H1 (cell line): ENCODE measurements at regions not wholly inside any gene's neighbourhood (a gene's known extent, or its start where the extent isn't known, plus 50 kb on each side); places are given as distances from the start of the nearest gene placed in this dataset.

Source experiments
- CTCF ChIA-PET: fragments of 300-600 bp; sonication (Branson Sonifier 250); formaldehyde crosslinking; loops from one replicate; lab custom pipeline; 2021; ENCODE audit not compliant: partially characterized antibody; lab: Charles Lee
- POLR2A ChIA-PET: fragments of 300-600 bp; sonication (Branson Sonifier 250); formaldehyde crosslinking; loops from one replicate; lab custom pipeline; 2021; ENCODE audit warnings: inconsistent platforms; ENCODE audit not compliant: partially characterized antibody; lab: Charles Lee
- DNase-seq, 2 experiments: peaks; one replicate each; pipeline versions ENCODE4 v3.0.0 to v3.0.0-alpha.2; 2010 to 2022; ENCODE audit warnings: low spot score in 2 of 2, low read depth in 1 of 2, mixed read lengths in 1 of 2
- FAIRE-seq: peaks from 2 replicates; lab custom pipeline; 2011; peaks lifted over from hg19 to GRCh38; lab: Jason Lieb, UNC
- H2AFZ ChIP-seq: 2 replicates; pipeline ENCODE4 v1.8.1; 2012; ENCODE audit warnings: low read length, inconsistent platforms
- H2AK5ac ChIP-seq: 2 replicates; pipeline ENCODE4 v1.6.1; 2013; ENCODE audit warnings: low read depth, low read length
- H2BK120ac ChIP-seq: replicated peaks from 2 replicates; pipeline ENCODE3; 2013; ENCODE audit warnings: low read depth, low read length, inconsistent platforms
- H2BK12ac ChIP-seq: 2 replicates; pipeline ENCODE4 v1.6.1; 2013; ENCODE audit warnings: low read depth, low read length
- H2BK15ac ChIP-seq: 2 replicates; pipeline ENCODE4 v1.6.1; 2013; ENCODE audit warnings: low read length
- H2BK20ac ChIP-seq: 2 replicates; pipeline ENCODE4 v1.6.1; 2013; ENCODE audit warnings: low read length
- H2BK5ac ChIP-seq: 2 replicates; pipeline ENCODE4 v1.6.1; 2013; ENCODE audit warnings: low read depth, low read length
- H3K14ac ChIP-seq: 2 replicates; pipeline ENCODE4 v1.6.1; 2013; ENCODE audit warnings: inconsistent platforms; ENCODE audit not compliant: insufficient read length
- H3K18ac ChIP-seq: 2 replicates; pipeline ENCODE4 v1.6.1; 2013; ENCODE audit warnings: low read length; ENCODE audit errors: extremely low read depth
- H3K23ac ChIP-seq: 2 replicates; pipeline ENCODE4 v1.6.1; 2013; ENCODE audit warnings: inconsistent platforms; ENCODE audit not compliant: insufficient read length
- H3K23me2 ChIP-seq: 2 replicates; pipeline ENCODE4 v1.6.1; 2013; ENCODE audit warnings: low read depth, low read length
- H3K27ac ChIP-seq: 2 replicates; pipeline ENCODE4 v1.6.1; 2011; ENCODE audit warnings: low read depth, low read length, inconsistent platforms
- H3K27me3 ChIP-seq, 4 experiments: replicated peaks in 1 of 4; 1 replicate in 1 of 4; 2 replicates in 3 of 4; pipeline versions ENCODE4 v1.6.1 to v1.8.1; 2011 to 2013; ENCODE audit warnings: low read length in 3 of 4, mild to moderate bottlenecking in 3 of 4, inconsistent platforms in 2 of 4, mixed read lengths in 2 of 4, moderate library complexity in 1 of 4; ENCODE audit not compliant: control insufficient read depth in 3 of 4, insufficient read depth in 3 of 4; ENCODE audit errors: extremely low read depth in 1 of 4
- H3K36me3 ChIP-seq, 4 experiments: 2 replicates each; pipeline versions ENCODE4 v1.6.1 to v1.8.1; 2011 to 2013; ENCODE audit warnings: mild to moderate bottlenecking in 4 of 4, low read length in 3 of 4, moderate library complexity in 2 of 4, control low read depth in 1 of 4, inconsistent platforms in 1 of 4; ENCODE audit not compliant: insufficient read depth in 4 of 4, control insufficient read depth in 2 of 4
- H3K4ac ChIP-seq: replicated peaks from 2 replicates; pipeline ENCODE3; 2013; ENCODE audit warnings: low read length, low read depth, mixed read lengths, inconsistent platforms; ENCODE audit not compliant: insufficient read length
- H3K4me1 ChIP-seq, 4 experiments: replicated peaks in 1 of 4; 1 replicate in 1 of 4; 2 replicates in 3 of 4; pipeline versions ENCODE4 v1.6.1 to v1.8.1; 2011 to 2013; ENCODE audit warnings: low read length in 3 of 4, inconsistent platforms in 2 of 4, mixed read lengths in 1 of 4; ENCODE audit not compliant: insufficient read depth in 4 of 4, control insufficient read depth in 3 of 4
- H3K4me2 ChIP-seq, 2 experiments: 2 replicates each; pipeline versions ENCODE4 v1.6.1 to v1.8.1; 2011 to 2013; ENCODE audit warnings: low read depth in 2 of 2, low read length in 2 of 2, control low read depth in 1 of 2, inconsistent platforms in 1 of 2, mild to moderate bottlenecking in 1 of 2; ENCODE audit not compliant: insufficient read depth in 1 of 2
- H3K4me3 ChIP-seq, 4 experiments: fragments of 200-600, 300-600 bp in 1 of 4; sonication (generic), shearing (Covaris generic), sonication (Bioruptor Twin) in 1 of 4; 2 replicates each; pipeline versions ENCODE4 v1.5.1 to v1.8.1; 2011 to 2016; ENCODE audit warnings: low read length in 4 of 4, low read depth in 3 of 4, control low read depth in 2 of 4, inconsistent platforms in 2 of 4, mild to moderate bottlenecking in 2 of 4, mixed read lengths in 1 of 4, moderate library complexity in 1 of 4; ENCODE audit not compliant: insufficient read depth in 2 of 4; ENCODE audit errors: extremely low read depth in 1 of 4
- H3K56ac ChIP-seq: replicated peaks from 2 replicates; pipeline ENCODE3; 2013; ENCODE audit warnings: low read depth, mild to moderate bottlenecking, mixed read lengths, low read length, inconsistent platforms; ENCODE audit not compliant: insufficient read length
- H3K79me1 ChIP-seq: 2 replicates; pipeline ENCODE4 v1.6.1; 2013; ENCODE audit warnings: low read depth, low read length, control low read depth
- H3K79me2 ChIP-seq, 2 experiments: 2 replicates each; pipeline versions ENCODE4 v1.6.1 to v1.8.1; 2012 to 2013; ENCODE audit warnings: low read length in 2 of 2, mild to moderate bottlenecking in 2 of 2, inconsistent platforms in 1 of 2; ENCODE audit not compliant: insufficient read depth in 2 of 2, control insufficient read depth in 1 of 2
- H3K9ac ChIP-seq, 4 experiments: replicated peaks in 1 of 4; 1 replicate in 1 of 4; 2 replicates in 3 of 4; pipeline versions ENCODE4 v1.6.1 to v1.8.1; 2011 to 2013; ENCODE audit warnings: low read depth in 3 of 4, low read length in 3 of 4, control low read depth in 2 of 4, mild to moderate bottlenecking in 2 of 4, moderate library complexity in 2 of 4, inconsistent platforms in 1 of 4; ENCODE audit errors: extremely low read depth in 1 of 4
- H3K9me3 ChIP-seq, 2 experiments: 2 replicates each; pipeline versions ENCODE4 v1.6.1 to v1.8.1; 2012 to 2013; ENCODE audit warnings: mild to moderate bottlenecking in 2 of 2, moderate library complexity in 2 of 2, control low read depth in 1 of 2, inconsistent platforms in 1 of 2, low read depth in 1 of 2, low read length in 1 of 2, mixed read lengths in 1 of 2; ENCODE audit not compliant: insufficient read depth in 2 of 2
- H4K20me1 ChIP-seq, 2 experiments: replicated peaks in 1 of 2; 2 replicates each; pipeline versions ENCODE3 to v1.8.1; 2011 to 2013; ENCODE audit warnings: inconsistent platforms in 2 of 2, low read length in 2 of 2, mild to moderate bottlenecking in 1 of 2; ENCODE audit not compliant: insufficient read depth in 2 of 2, control insufficient read depth in 1 of 2
- H4K5ac ChIP-seq: 2 replicates; pipeline ENCODE4 v1.6.1; 2013; ENCODE audit warnings: low read length, low read depth, mixed read lengths, inconsistent platforms; ENCODE audit not compliant: insufficient read length
- H4K8ac ChIP-seq: 2 replicates; pipeline ENCODE4 v1.8.0; 2013; ENCODE audit warnings: mild to moderate bottlenecking, moderate library complexity, low read length, inconsistent platforms; ENCODE audit not compliant: insufficient read depth; ENCODE audit errors: extremely low read depth
- H4K91ac ChIP-seq: replicated peaks from 2 replicates; pipeline ENCODE3; 2013; ENCODE audit warnings: low read length, mixed read lengths, inconsistent platforms; ENCODE audit not compliant: insufficient read length
- ATF3 ChIP-seq: IDR thresholded peaks from 2 replicates; pipeline ENCODE4 v1.6.1; 2011; ENCODE audit warnings: low read depth, mild to moderate bottlenecking, low read length; ENCODE audit not compliant: insufficient read depth
- CEBPB ChIP-seq: IDR thresholded peaks from 2 replicates; pipeline ENCODE4 v1.6.1; 2012; ENCODE audit warnings: low read depth, low read length
- CHD1 ChIP-seq: IDR thresholded peaks from 2 replicates; pipeline ENCODE4 v1.6.1; 2012; ENCODE audit warnings: low read depth, low read length, improper control_type of control experiment
- FOSL1 ChIP-seq: IDR thresholded peaks from 2 replicates; pipeline ENCODE4 v1.6.1; 2011; ENCODE audit warnings: mild to moderate bottlenecking, low read depth, low read length, moderate library complexity; ENCODE audit not compliant: insufficient read depth
- HDAC6 ChIP-seq: IDR thresholded peaks from one replicate; pipeline ENCODE4 v1.7.1; 2012; ENCODE audit warnings: low read depth, mild to moderate bottlenecking, inconsistent platforms, low read length, moderate library complexity
- JUN ChIP-seq: IDR thresholded peaks from 2 replicates; pipeline ENCODE4 v1.6.1; 2011; ENCODE audit warnings: low read depth, mild to moderate bottlenecking, improper control_type of control experiment, low read length
- RAD21 ChIP-seq, 2 experiments: IDR thresholded peaks in 1 of 2; conservative IDR thresholded peaks in 1 of 2; 2 replicates each; pipeline ENCODE4 v1.6.1; 2011; ENCODE audit warnings: low read depth in 2 of 2, low read length in 2 of 2, improper control_type of control experiment in 1 of 2, inconsistent platforms in 1 of 2, mild to moderate bottlenecking in 1 of 2, moderate library complexity in 1 of 2
- SIN3A ChIP-seq, 2 experiments: IDR thresholded peaks in 1 of 2; conservative IDR thresholded peaks in 1 of 2; 2 replicates each; pipeline ENCODE4 v1.6.1; 2011 to 2012; ENCODE audit warnings: low read length in 2 of 2, improper control_type of control experiment in 1 of 2, low read depth in 1 of 2, mild to moderate bottlenecking in 1 of 2
- SIRT6 ChIP-seq: IDR thresholded peaks from one replicate; pipeline ENCODE4 v1.7.1; 2012; ENCODE audit warnings: low read length, inconsistent platforms
- SUZ12 ChIP-seq: fragments of 200-600 bp; sonication (generic); IDR thresholded peaks from 2 replicates; pipeline ENCODE4 v1.6.1; 2012; ENCODE audit warnings: mild to moderate bottlenecking, inconsistent platforms, low read length, moderate library complexity, mixed read lengths
- TAF7 ChIP-seq: optimal IDR thresholded peaks from 2 replicates; pipeline ENCODE3; 2011; ENCODE audit warnings: low read depth, mild to moderate bottlenecking, inconsistent platforms, low read length, moderate library complexity, borderline replicate concordance
- YY1 ChIP-seq: IDR thresholded peaks from 2 replicates; pipeline ENCODE4 v1.6.1; 2011; ENCODE audit warnings: low read depth, mild to moderate bottlenecking, low read length
- WGBS, 2 experiments: shearing (Covaris generic) in 1 of 2; methylation state at CpG; one replicate each; pipeline versions ENCODE4 v1.1.6 to v1.1.7; 2013 to 2015; ENCODE audit warnings: low lambda C conversion rate in 2 of 2, mixed read lengths in 2 of 2, inconsistent platforms in 1 of 2, low coverage in 1 of 2, missing lambda C conversion rate in 1 of 2; ENCODE audit not compliant: insufficient replicate concordance in 2 of 2, insufficient coverage in 1 of 2, insufficient read length in 1 of 2; ENCODE audit errors: extremely low coverage in 1 of 2, missing lambda C conversion rate in 1 of 2; 5-methylcytosine and 5-hydroxymethylcytosine counted together

DNA sequence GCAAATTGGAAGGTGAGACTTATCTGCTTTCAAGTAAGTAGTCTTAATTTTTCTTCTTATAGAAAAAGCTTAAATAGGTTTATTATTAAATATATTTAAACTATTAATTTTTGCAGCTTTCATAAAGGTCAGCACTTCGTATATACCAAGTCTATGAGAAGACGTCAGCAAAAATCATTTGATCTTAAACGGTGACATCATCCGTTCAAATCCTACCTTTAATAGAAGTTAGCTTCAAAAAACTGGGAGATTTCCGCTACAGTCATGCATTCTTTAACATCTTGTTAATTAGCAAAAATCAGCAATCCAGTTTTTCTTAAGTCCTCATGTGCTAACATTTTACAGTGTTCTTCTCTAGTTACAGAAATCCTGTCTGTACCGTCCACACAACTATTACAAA, 49.9 kb upstream of the PGRMC1 start:
- H4K8ac ChIP-seq: no peak overlapping the region
- H3K4me3 ChIP-seq: no peak overlapping the region
- ChIA-PET CTCF (no interaction called here), POLR2A (no interaction called here)
- H3K79me1 ChIP-seq: no peaks in the 10 kb centered on the region
- no peak overlapping the region for H3K4me2 ChIP-seq
- H2AK5ac ChIP-seq: no peak overlapping the region
- no peak overlapping the region for H2BK120ac ChIP-seq
- DNase-seq (no peak), FAIRE-seq (no peak)
- H3K27me3 ChIP-seq: no peaks in the 10 kb centered on the region
- H3K23me2 ChIP-seq: no peaks in the 10 kb centered on the region
- no peak overlapping the region for H2BK12ac ChIP-seq
- H4K20me1 ChIP-seq: no peaks in the 10 kb centered on the region
- no peaks in the 10 kb centered on the region for H3K36me3 ChIP-seq
- H2BK15ac ChIP-seq: no peak overlapping the region
- H3K14ac ChIP-seq: no peak overlapping the region
- no peak overlapping the region for H3K4ac ChIP-seq
- H3K56ac ChIP-seq: no peak overlapping the region
- H2BK20ac ChIP-seq: no peak overlapping the region
- no peak for TF ChIP-seq CHD1
- TF ChIP-seq CEBPB: no peak
- TF ChIP-seq HDAC6: no peak
- no peak for TF ChIP-seq ATF3
- no peak for TF ChIP-seq TAF7
- no peak for TF ChIP-seq YY1
- TF ChIP-seq SUZ12: no peak
- TF ChIP-seq FOSL1: no peak
- no peak for TF ChIP-seq JUN
- no peak for TF ChIP-seq RAD21 (IDR thresholded peaks at IDR 0.05 in 1 of 2, conservative IDR thresholded peaks at IDR 0.05 in 1 of 2; ENCODE audit: low read depth in 2 of 2, low read length in 2 of 2)
- TF ChIP-seq SIN3A (conservative IDR thresholded peaks at IDR 0.05 in 1 of 2, IDR thresholded peaks at IDR 0.05 in 1 of 2; ENCODE audit: low read depth in 1 of 2, low read length in 2 of 2): no peak
- no peak for TF ChIP-seq SIRT6
- no peaks in the 10 kb centered on the region for H3K4me1 ChIP-seq
- no peak overlapping the region for H2BK5ac ChIP-seq
- 86% methylated on average over 6 of the region's 6 CpGs; no CpG with 5 or more reads in 1 of the 2 experiments for WGBS, 2 experiments
- no peak overlapping the region for H3K27ac ChIP-seq
- H3K79me2 ChIP-seq: no peaks in the 10 kb centered on the region
- no peak overlapping the region for H4K91ac ChIP-seq
- H2AFZ ChIP-seq: no peak overlapping the region
- H3K23ac ChIP-seq: no peak overlapping the region
- H4K5ac ChIP-seq: no peak overlapping the region
- no peak overlapping the region for H3K18ac ChIP-seq
- H3K9ac ChIP-seq: no peak overlapping the region
- H3K9me3 ChIP-seq: no peaks in the 10 kb centered on the region
